ENCODE measurements at regions not wholly inside any gene's neighbourhood (a gene's known extent, or its start where the extent isn't known, plus 50 kb on each side); places are given as distances from the start of the nearest gene placed in this dataset.

GRCh38 chr2:4455486-4456155 is 752.2 kb downstream of the DCDC2C start:
- in situ Hi-C loops (cut with HindIII; ENCODE audit: low sequenced_read_pairs) = no loop called here

GRCh38 chr2:4464634-4465266 is 761.4 kb downstream of the DCDC2C start:
- in situ Hi-C loops (cut with HindIII; ENCODE audit: low sequenced_read_pairs) = loop anchor here (5.0 kb wide), 1 partner anchor 82 kb away; no protein-coding TSS in a partner anchor

- in situ Hi-C loops (cut with HindIII; ENCODE audit: low sequenced_read_pairs) = loop anchor here (5.0 kb wide), 1 partner anchor 83 kb away; no protein-coding TSS in a partner anchor
These were observed 762.3 kb downstream of the DCDC2C start for GRCh38 chr2:4465671-4466070.

GRCh38 chr2:4475618-4476017 is 772.2 kb downstream of the DCDC2C start:
- in situ Hi-C loops (cut with HindIII; ENCODE audit: low sequenced_read_pairs) = no loop called here

GRCh38 chr2:4483050-4483449 is 779.7 kb downstream of the DCDC2C start:
- in situ Hi-C loops (cut with HindIII; ENCODE audit: low sequenced_read_pairs) = no loop called here

GRCh38 chr2:4486971-4487370 is 783.6 kb downstream of the DCDC2C start:
- in situ Hi-C loops (cut with HindIII; ENCODE audit: low sequenced_read_pairs) = no loop called here

GRCh38 chr2:4499316-4500030 is 796.1 kb downstream of the DCDC2C start:
- in situ Hi-C loops (cut with HindIII; ENCODE audit: low sequenced_read_pairs) = no loop called here

GRCh38 chr2:4501525-4501924 is 798.1 kb downstream of the DCDC2C start:
- in situ Hi-C loops (cut with HindIII; ENCODE audit: low sequenced_read_pairs) = no loop called here

- in situ Hi-C loops (cut with HindIII; ENCODE audit: low sequenced_read_pairs) = no loop called here
These were observed 799.0 kb downstream of the DCDC2C start for GRCh38 chr2:4502230-4502843.

- in situ Hi-C loops (cut with HindIII; ENCODE audit: low sequenced_read_pairs) = no loop called here
These were observed 804.3 kb downstream of the DCDC2C start for GRCh38 chr2:4507661-4508060.

GRCh38 chr2:4515871-4516761 is 812.7 kb downstream of the DCDC2C start:
- in situ Hi-C loops (cut with HindIII; ENCODE audit: low sequenced_read_pairs) = no loop called here

- in situ Hi-C loops (cut with HindIII; ENCODE audit: low sequenced_read_pairs) = no loop called here
These were observed 815.2 kb downstream of the DCDC2C start for GRCh38 chr2:4518596-4518995.

GRCh38 chr2:4522498-4523421 is 819.4 kb downstream of the DCDC2C start:
- in situ Hi-C loops (cut with HindIII; ENCODE audit: low sequenced_read_pairs) = no loop called here

GRCh38 chr2:4527416-4527815 is 824.0 kb downstream of the DCDC2C start:
- in situ Hi-C loops (cut with HindIII; ENCODE audit: low sequenced_read_pairs) = no loop called here

GRCh38 chr2:4528246-4528645 is 824.9 kb downstream of the DCDC2C start:
- in situ Hi-C loops (cut with HindIII; ENCODE audit: low sequenced_read_pairs) = no loop called here

GRCh38 chr2:4528773-4529172 is 825.4 kb downstream of the DCDC2C start:
- in situ Hi-C loops (cut with HindIII; ENCODE audit: low sequenced_read_pairs) = no loop called here

- in situ Hi-C loops (cut with HindIII; ENCODE audit: low sequenced_read_pairs) = no loop called here
These were observed 826.4 kb downstream of the DCDC2C start for GRCh38 chr2:4529738-4530137.

- in situ Hi-C loops (cut with HindIII; ENCODE audit: low sequenced_read_pairs) = no loop called here
These were observed 826.9 kb downstream of the DCDC2C start for GRCh38 chr2:4530231-4530630.

GRCh38 chr2:4533806-4534205 is 830.4 kb downstream of the DCDC2C start:
- in situ Hi-C loops (cut with HindIII; ENCODE audit: low sequenced_read_pairs) = no loop called here

All from endothelial cell of hepatic sinusoid (primary cell).